ENCODE measurements at regions not wholly inside any gene's neighbourhood (a gene's known extent, or its start where the extent isn't known, plus 50 kb on each side); places are given as distances from the start of the nearest gene placed in this dataset.

DNA sequence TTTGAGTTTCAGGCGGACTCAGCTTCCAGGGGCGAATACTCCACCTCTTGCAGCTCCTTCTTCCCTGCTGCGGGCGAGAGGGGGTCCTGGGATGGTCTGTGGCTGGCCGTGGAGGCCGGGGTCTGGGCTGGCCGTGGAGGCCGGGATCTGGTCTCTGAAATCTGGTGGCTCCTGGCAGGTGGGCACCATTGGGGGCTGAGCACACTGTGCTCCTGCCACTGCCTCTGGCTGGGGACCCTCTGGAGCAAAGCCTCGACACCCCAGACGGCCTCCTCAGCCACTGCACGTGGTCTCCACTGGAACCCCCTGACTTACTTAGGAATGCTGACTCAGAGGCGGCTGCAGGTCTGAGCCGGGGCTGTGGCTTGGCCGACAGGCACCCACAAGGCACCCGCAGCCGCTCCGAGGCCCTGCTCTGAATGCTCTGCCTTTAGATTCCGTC, 100.1 kb upstream of the ALKAL2 start:
- no peaks in the 10 kb centered on the region for H4K20me1 ChIP-seq (ENCODE audit: insufficient read depth)
- H3K27ac ChIP-seq = no peak overlapping the region
- no peaks in the 10 kb centered on the region for H3K36me3 ChIP-seq (ENCODE audit: low read depth)
- no peak for TF ChIP-seq EZH2 (IDR thresholded peaks at IDR 0.05; ENCODE audit: low read depth)
- TF ChIP-seq, protein P1, sequence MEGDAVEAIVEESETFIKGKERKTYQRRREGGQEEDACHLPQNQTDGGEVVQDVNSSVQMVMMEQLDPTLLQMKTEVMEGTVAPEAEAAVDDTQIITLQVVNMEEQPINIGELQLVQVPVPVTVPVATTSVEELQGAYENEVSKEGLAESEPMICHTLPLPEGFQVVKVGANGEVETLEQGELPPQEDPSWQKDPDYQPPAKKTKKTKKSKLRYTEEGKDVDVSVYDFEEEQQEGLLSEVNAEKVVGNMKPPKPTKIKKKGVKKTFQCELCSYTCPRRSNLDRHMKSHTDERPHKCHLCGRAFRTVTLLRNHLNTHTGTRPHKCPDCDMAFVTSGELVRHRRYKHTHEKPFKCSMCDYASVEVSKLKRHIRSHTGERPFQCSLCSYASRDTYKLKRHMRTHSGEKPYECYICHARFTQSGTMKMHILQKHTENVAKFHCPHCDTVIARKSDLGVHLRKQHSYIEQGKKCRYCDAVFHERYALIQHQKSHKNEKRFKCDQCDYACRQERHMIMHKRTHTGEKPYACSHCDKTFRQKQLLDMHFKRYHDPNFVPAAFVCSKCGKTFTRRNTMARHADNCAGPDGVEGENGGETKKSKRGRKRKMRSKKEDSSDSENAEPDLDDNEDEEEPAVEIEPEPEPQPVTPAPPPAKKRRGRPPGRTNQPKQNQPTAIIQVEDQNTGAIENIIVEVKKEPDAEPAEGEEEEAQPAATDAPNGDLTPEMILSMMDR (conservative IDR thresholded peaks at IDR 0.05) = no peak
- no peaks in the 10 kb centered on the region for H3K9me2 ChIP-seq (ENCODE audit: insufficient read depth)
- no peaks in the 10 kb centered on the region for H3K27me3 ChIP-seq (ENCODE audit: insufficient read depth, low read depth)
- H3K79me2 ChIP-seq (ENCODE audit: low read depth) = no peaks in the 10 kb centered on the region
- POLR2A ChIA-PET (ENCODE audit: unreplicated experiment) = no interaction called here
- DNase-seq = no peak
- H2AFZ ChIP-seq = no peak overlapping the region
- CTCF ChIA-PET = no interaction called here
- H3K9me3 ChIP-seq (ENCODE audit: insufficient read depth, low read depth) = no peaks in the 10 kb centered on the region
- no peak overlapping the region for H3K4me3 ChIP-seq
- BruUV-seq (replicated peaks) = no TSS peak
- intact Hi-C loops (cut with micrococcal nuclease; ENCODE audit: unreplicated experiment) = loop anchor here (2.0 kb wide), 1 partner anchor 53 kb away; no protein-coding TSS in a partner anchor
- no peak overlapping the region for H3K4me2 ChIP-seq
- H3F3A ChIP-seq (ENCODE audit: insufficient read depth, low read depth) = peaks cover 33% of the 10 kb centered on the region; the same call in 1 of the 2 replicates
- H3K4me1 ChIP-seq (replicated peaks; ENCODE audit: insufficient read depth) = peaks cover 33% of the 10 kb centered on the region

- Histone ChIP-seq H3K36me3 (ENCODE audit: low read depth) (no peaks in the 10 kb centered on the region), H2AFZ (no peak overlapping the region), H3K27ac (no peak overlapping the region), H3F3A (ENCODE audit: insufficient read depth, low read depth) (peaks cover 25% of the 10 kb centered on the region; the same call in 1 of the 2 replicates), H4K20me1 (ENCODE audit: insufficient read depth) (no peaks in the 10 kb centered on the region), H3K4me1 (replicated peaks; ENCODE audit: insufficient read depth) (peaks cover 18% of the 10 kb centered on the region), H3K4me3 (no peak overlapping the region), H3K79me2 (ENCODE audit: low read depth) (no peaks in the 10 kb centered on the region), H3K4me2 (no peak overlapping the region), H3K9me3 (ENCODE audit: insufficient read depth, low read depth) (no peaks in the 10 kb centered on the region), H3K9me2 (ENCODE audit: insufficient read depth) (no peaks in the 10 kb centered on the region), H3K27me3 (ENCODE audit: insufficient read depth, low read depth) (no peaks in the 10 kb centered on the region)
- no peak for DNase-seq
- ChIA-PET CTCF (no interaction called here), POLR2A (ENCODE audit: unreplicated experiment) (no interaction called here)
- no TSS peak for BruUV-seq (replicated peaks)
- TF ChIP-seq, protein P1 (conservative IDR thresholded peaks at IDR 0.05) = no peak
- no peak for TF ChIP-seq EZH2 (IDR thresholded peaks at IDR 0.05; ENCODE audit: low read depth)
- intact Hi-C loops (cut with micrococcal nuclease; ENCODE audit: unreplicated experiment) = no loop called here
Measured at GRCh38 chr2:386406-387103, 98.7 kb upstream of the ALKAL2 start.

DNA sequence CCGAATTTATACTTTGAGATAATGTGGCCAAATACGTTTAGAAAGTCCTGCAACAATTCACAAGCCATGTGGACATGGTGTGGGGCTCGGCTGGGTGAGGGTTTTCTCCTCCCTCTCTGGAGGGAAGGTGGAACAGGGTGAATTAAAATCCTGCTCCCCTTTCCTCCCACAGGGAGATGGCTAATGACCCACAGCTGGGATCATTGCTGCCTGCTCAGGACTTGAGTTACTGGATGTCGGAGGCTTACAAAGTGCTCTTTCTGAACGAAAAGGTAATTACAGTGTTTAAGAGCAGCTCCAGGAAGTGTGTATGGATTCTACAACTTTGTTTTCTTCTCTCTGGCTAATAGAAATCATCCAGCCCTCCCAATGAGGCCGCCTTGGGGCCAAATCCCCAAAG, 97.9 kb upstream of the ALKAL2 start:
- H3K27me3 ChIP-seq (ENCODE audit: insufficient read depth, low read depth) = no peaks in the 10 kb centered on the region
- intact Hi-C loops (cut with micrococcal nuclease; ENCODE audit: unreplicated experiment) = no loop called here
- POLR2A ChIA-PET (ENCODE audit: unreplicated experiment) = no interaction called here

More for the DNA sequence above, 97.9 kb upstream of the ALKAL2 start:
- no peak overlapping the region for H2AFZ ChIP-seq
- no peaks in the 10 kb centered on the region for H3K79me2 ChIP-seq (ENCODE audit: low read depth)
- H4K20me1 ChIP-seq (ENCODE audit: insufficient read depth) = no peaks in the 10 kb centered on the region
- peaks cover 14% of the 10 kb centered on the region for H3K4me1 ChIP-seq (replicated peaks; ENCODE audit: insufficient read depth)
- H3K36me3 ChIP-seq (ENCODE audit: low read depth) = no peaks in the 10 kb centered on the region
- no peak overlapping the region for H3K4me3 ChIP-seq
- H3K27ac ChIP-seq = no peak overlapping the region
- CTCF ChIA-PET = no interaction called here
- TF ChIP-seq EZH2 (IDR thresholded peaks at IDR 0.05; ENCODE audit: low read depth) = no peak
- TF ChIP-seq, protein P1 (conservative IDR thresholded peaks at IDR 0.05) = no peak
- H3K9me3 ChIP-seq (ENCODE audit: insufficient read depth, low read depth) = no peaks in the 10 kb centered on the region
- no peak overlapping the region for H3K4me2 ChIP-seq
- no peak for DNase-seq
- peaks cover 23% of the 10 kb centered on the region; the same call in 1 of the 2 replicates for H3F3A ChIP-seq (ENCODE audit: insufficient read depth, low read depth)
- no peaks in the 10 kb centered on the region for H3K9me2 ChIP-seq (ENCODE audit: insufficient read depth)
- BruUV-seq (replicated peaks) = no TSS peak
